IPS DF 4.7 (cell line): ENCODE measurements at regions not wholly inside any gene's neighbourhood (a gene's known extent, or its start where the extent isn't known, plus 50 kb on each side); places are given as distances from the start of the nearest gene placed in this dataset.
"Not testable (repeated sequence)": the region's sequence is repeated elsewhere in the genome, so short reads cannot be mapped to it uniquely, and the experiment has no call there.

ENCODE experiments used
- DNase-seq: peaks from one replicate; pipeline ENCODE4 v3.0.0-alpha.2; 2013; ENCODE audit warnings: low spot score; ENCODE audit errors: extremely low read depth

- no peak for DNase-seq
Observed at GRCh38 chr6:11961923-11962322, 50.2 kb upstream of the HIVEP1 start.

- no peak for DNase-seq
Observed at GRCh38 chr6:11960909-11961779, 51.0 kb upstream of the HIVEP1 start.

GRCh38 chr6:11956781-11957180 lies 55.3 kb upstream of the HIVEP1 start:
- DNase-seq = no peak

GRCh38 chr6:11953641-11954040 lies 58.5 kb upstream of the HIVEP1 start:
- DNase-seq = no peak

- no peak for DNase-seq
Observed at GRCh38 chr6:11952316-11952715, 59.8 kb upstream of the HIVEP1 start.

GRCh38 chr6:11951868-11952267 lies 60.2 kb upstream of the HIVEP1 start:
- DNase-seq = no peak

- no peak for DNase-seq
Observed at GRCh38 chr6:11950109-11950508, 62.0 kb upstream of the HIVEP1 start.

- DNase-seq = no peak
Observed at GRCh38 chr6:11947575-11947974, 64.5 kb upstream of the HIVEP1 start.

GRCh38 chr6:11947063-11947462 lies 65.0 kb upstream of the HIVEP1 start:
- no peak for DNase-seq

GRCh38 chr6:11944111-11944510 lies 68.0 kb upstream of the HIVEP1 start:
- DNase-seq = no peak

GRCh38 chr6:11943060-11943459 lies 69.1 kb upstream of the HIVEP1 start:
- DNase-seq = no peak

- no peak for DNase-seq
Observed at GRCh38 chr6:11942185-11942864, 69.8 kb upstream of the HIVEP1 start.

GRCh38 chr6:11940532-11941166 lies 71.5 kb upstream of the HIVEP1 start:
- DNase-seq = not testable (repeated sequence)

- peak; percentile 56 for DNase-seq
Observed at GRCh38 chr6:11938285-11938890, 73.7 kb upstream of the HIVEP1 start.

GRCh38 chr6:11934638-11935037 lies 77.5 kb upstream of the HIVEP1 start:
- DNase-seq = no peak

- not testable (repeated sequence) for DNase-seq
Observed at GRCh38 chr6:11932892-11933291, 79.2 kb upstream of the HIVEP1 start.

GRCh38 chr6:11931296-11932035 lies 80.6 kb upstream of the HIVEP1 start:
- DNase-seq = no peak

GRCh38 chr6:11930834-11931233 lies 81.3 kb upstream of the HIVEP1 start:
- not testable (repeated sequence) for DNase-seq

GRCh38 chr6:11930240-11930639 lies 81.9 kb upstream of the HIVEP1 start:
- DNase-seq = no peak

- DNase-seq = no peak
Observed at GRCh38 chr6:11929241-11929835, 82.8 kb upstream of the HIVEP1 start.
